ENCODE measurements at regions not wholly inside any gene's neighbourhood (a gene's known extent, or its start where the extent isn't known, plus 50 kb on each side); places are given as distances from the start of the nearest gene placed in this dataset.

DNA sequence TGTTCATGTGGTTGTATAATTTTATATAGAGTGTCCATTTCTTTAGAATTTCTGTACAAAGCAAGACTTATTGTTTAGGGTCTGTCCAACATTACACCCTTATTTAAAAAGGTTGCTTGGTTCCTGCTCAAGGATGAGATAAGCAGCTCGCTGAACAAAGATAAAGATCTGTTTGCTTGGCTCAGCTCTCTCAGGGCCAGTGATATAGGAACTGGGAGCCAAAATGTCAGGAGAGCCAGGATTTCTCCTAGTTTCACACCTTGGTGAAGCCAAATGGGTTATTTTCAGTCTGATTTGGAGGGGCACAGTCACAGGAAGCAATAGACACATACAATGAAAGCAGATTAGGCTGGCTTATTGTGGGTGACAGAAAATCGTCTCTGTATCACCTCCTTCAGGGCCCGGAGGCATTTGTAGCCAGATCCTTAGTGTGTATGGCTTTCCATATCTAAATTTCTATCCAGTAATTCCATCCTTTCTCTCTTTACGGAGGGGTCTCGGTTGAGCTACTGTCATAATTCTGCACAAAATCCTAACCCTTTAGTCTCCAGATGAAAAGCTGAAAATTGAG is 396.4 kb downstream of the TMEM232 start:
- H3K4me3 ChIP-seq (replicated peaks; ENCODE audit: insufficient read depth, low read length), result no peak overlapping the region
- TF ChIP-seq, protein P1, sequence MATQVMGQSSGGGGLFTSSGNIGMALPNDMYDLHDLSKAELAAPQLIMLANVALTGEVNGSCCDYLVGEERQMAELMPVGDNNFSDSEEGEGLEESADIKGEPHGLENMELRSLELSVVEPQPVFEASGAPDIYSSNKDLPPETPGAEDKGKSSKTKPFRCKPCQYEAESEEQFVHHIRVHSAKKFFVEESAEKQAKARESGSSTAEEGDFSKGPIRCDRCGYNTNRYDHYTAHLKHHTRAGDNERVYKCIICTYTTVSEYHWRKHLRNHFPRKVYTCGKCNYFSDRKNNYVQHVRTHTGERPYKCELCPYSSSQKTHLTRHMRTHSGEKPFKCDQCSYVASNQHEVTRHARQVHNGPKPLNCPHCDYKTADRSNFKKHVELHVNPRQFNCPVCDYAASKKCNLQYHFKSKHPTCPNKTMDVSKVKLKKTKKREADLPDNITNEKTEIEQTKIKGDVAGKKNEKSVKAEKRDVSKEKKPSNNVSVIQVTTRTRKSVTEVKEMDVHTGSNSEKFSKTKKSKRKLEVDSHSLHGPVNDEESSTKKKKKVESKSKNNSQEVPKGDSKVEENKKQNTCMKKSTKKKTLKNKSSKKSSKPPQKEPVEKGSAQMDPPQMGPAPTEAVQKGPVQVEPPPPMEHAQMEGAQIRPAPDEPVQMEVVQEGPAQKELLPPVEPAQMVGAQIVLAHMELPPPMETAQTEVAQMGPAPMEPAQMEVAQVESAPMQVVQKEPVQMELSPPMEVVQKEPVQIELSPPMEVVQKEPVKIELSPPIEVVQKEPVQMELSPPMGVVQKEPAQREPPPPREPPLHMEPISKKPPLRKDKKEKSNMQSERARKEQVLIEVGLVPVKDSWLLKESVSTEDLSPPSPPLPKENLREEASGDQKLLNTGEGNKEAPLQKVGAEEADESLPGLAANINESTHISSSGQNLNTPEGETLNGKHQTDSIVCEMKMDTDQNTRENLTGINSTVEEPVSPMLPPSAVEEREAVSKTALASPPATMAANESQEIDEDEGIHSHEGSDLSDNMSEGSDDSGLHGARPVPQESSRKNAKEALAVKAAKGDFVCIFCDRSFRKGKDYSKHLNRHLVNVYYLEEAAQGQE (IDR thresholded peaks at IDR 0.05; ENCODE audit: insufficient replicate concordance, low read depth), result no peak
- TF ChIP-seq SPI1 (IDR thresholded peaks at IDR 0.05; ENCODE audit: borderline replicate concordance, low read depth), result no peak
- TF ChIP-seq POLR2AphosphoS5 (IDR thresholded peaks at IDR 0.05; ENCODE audit: low read depth), result no peak
- TF ChIP-seq GABPA (IDR thresholded peaks at IDR 0.05; ENCODE audit: low read depth), result no peak
- TF ChIP-seq, protein P2, sequence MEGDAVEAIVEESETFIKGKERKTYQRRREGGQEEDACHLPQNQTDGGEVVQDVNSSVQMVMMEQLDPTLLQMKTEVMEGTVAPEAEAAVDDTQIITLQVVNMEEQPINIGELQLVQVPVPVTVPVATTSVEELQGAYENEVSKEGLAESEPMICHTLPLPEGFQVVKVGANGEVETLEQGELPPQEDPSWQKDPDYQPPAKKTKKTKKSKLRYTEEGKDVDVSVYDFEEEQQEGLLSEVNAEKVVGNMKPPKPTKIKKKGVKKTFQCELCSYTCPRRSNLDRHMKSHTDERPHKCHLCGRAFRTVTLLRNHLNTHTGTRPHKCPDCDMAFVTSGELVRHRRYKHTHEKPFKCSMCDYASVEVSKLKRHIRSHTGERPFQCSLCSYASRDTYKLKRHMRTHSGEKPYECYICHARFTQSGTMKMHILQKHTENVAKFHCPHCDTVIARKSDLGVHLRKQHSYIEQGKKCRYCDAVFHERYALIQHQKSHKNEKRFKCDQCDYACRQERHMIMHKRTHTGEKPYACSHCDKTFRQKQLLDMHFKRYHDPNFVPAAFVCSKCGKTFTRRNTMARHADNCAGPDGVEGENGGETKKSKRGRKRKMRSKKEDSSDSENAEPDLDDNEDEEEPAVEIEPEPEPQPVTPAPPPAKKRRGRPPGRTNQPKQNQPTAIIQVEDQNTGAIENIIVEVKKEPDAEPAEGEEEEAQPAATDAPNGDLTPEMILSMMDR (IDR thresholded peaks at IDR 0.05; ENCODE audit: insufficient read depth, low read length), result no peak
- H3K27ac ChIP-seq (replicated peaks), result no peak overlapping the region
- DNase-seq (ENCODE audit: low read depth in 1 of 2, low spot score in 1 of 2), result no peak
- no peaks in the 10 kb centered on the region for H3K27me3 ChIP-seq (ENCODE audit: insufficient read depth, poor library complexity, severe bottlenecking)

DNA sequence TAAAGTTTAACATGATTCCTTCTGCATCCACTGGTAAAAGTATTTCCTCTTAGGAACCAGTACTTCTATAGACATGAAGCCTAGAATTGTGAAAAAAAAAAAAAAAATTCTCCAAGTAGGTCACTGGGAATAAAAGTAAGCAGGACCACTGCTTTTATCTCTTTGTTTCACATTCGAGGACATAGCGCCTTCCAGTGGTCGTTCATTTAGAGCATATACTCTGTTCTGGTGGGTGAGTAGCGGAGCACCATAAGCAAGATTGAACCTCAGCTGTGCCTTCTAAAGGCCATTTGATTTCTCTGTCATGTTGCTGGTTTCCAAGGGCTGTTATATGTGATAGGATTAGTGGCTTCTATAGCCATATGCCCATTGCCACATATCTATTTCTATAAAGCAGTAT is 393.1 kb downstream of the TMEM232 start:
- TF ChIP-seq, protein P2 (IDR thresholded peaks at IDR 0.05; ENCODE audit: insufficient read depth, low read length), result no peak
- TF ChIP-seq SPI1 (IDR thresholded peaks at IDR 0.05; ENCODE audit: borderline replicate concordance, low read depth), result no peak
- DNase-seq (ENCODE audit: low read depth in 1 of 2, low spot score in 1 of 2), result no peak

DNA sequence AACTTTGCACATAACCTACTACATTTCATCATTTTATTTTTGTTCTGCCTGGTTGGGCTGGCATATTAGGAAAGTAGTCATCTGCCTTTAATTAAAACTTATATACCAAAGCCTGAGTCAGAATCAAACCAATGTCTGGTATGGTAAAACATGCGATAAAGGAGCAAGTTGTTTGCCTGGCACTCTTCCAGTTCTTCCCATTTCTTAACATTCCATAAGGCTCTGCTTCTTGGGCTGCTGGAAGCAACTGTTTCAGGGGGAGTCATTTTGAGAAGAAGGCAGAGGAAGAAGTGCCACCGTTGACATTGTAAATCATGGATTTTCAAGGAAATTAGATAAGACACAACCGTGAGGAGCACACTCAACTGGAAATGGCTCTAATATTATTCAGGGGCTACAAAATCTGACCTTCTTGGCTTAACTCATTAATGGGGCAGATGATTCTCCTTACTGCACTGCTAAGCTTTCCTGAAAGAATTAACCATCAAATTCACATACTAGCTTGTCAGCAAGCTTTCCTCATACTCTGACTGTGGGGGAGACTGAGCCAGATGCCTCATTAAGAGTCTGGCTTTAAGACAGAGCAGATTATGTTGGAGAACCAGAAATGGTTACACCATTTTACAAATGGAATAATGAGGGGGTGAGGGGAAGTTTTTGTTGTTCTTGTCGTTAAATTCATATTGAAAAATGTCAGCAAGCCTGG is 391.0 kb downstream of the TMEM232 start:
- DNase-seq (ENCODE audit: low read depth in 1 of 2, low spot score in 1 of 2), result no peak
- TF ChIP-seq GABPA (IDR thresholded peaks at IDR 0.05; ENCODE audit: low read depth) (no peak), POLR2AphosphoS5 (IDR thresholded peaks at IDR 0.05; ENCODE audit: low read depth) (no peak), SPI1 (IDR thresholded peaks at IDR 0.05; ENCODE audit: borderline replicate concordance, low read depth) (no peak)
- TF ChIP-seq, protein P1 (IDR thresholded peaks at IDR 0.05; ENCODE audit: insufficient replicate concordance, low read depth), result no peak
- Histone ChIP-seq H3K27ac (replicated peaks) (no peak overlapping the region), H3K27me3 (ENCODE audit: insufficient read depth, poor library complexity, severe bottlenecking) (no peaks in the 10 kb centered on the region), H3K4me3 (replicated peaks; ENCODE audit: insufficient read depth, low read length) (no peak overlapping the region)

More for the DNA sequence above, 393.1 kb downstream of the TMEM232 start:
- no peak overlapping the region for H3K27ac ChIP-seq (replicated peaks)
- H3K27me3 ChIP-seq (ENCODE audit: insufficient read depth, poor library complexity, severe bottlenecking), result no peaks in the 10 kb centered on the region
- H3K4me3 ChIP-seq (replicated peaks; ENCODE audit: insufficient read depth, low read length), result no peak overlapping the region

DNA sequence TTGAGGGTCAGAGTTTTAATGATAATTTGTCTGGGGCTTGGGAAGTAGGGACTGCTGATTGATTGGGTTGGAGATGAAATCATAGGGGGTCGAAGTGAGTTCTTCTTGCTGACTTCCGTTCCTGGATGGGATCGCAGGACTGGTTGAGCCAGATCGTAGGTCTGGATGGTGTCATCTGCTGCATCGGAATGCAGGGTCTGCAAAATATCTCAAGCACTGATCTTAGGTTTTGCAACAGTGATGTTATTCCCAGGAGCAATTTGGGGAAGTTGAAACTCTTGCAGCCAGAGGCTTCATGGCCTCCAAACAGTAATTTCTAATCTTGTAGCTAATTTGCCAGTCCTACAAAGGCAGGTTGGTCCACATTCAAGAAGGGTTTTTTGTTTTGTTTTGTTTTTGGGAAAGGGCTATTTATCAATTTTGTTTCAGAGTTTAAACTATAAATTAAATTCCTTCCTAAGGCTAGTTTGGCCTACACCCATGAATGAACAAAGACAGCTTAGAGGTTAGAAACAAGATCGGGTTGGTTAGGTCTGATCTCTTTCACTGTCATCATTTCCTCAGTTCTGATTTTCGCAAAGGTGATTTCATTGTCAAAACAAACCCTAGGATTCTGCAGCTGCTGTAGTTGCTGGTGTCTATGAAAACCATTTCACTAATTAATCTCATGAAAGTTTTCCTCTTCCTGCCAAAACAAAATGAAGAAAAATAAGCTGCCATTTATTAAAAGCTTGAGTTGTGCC is 388.0 kb downstream of the TMEM232 start:
- no peaks in the 10 kb centered on the region for H3K27me3 ChIP-seq (ENCODE audit: insufficient read depth, poor library complexity, severe bottlenecking)
- H3K4me3 ChIP-seq (replicated peaks; ENCODE audit: insufficient read depth, low read length), result no peak overlapping the region
- H3K27ac ChIP-seq (replicated peaks), result no peak overlapping the region
- DNase-seq (ENCODE audit: low read depth in 1 of 2, low spot score in 1 of 2), result no peak
- TF ChIP-seq GABPA (IDR thresholded peaks at IDR 0.05; ENCODE audit: low read depth), result no peak
- TF ChIP-seq, protein P1 (IDR thresholded peaks at IDR 0.05; ENCODE audit: insufficient replicate concordance, low read depth), result no peak
- no peak for TF ChIP-seq POLR2AphosphoS5 (IDR thresholded peaks at IDR 0.05; ENCODE audit: low read depth)
- TF ChIP-seq SPI1 (IDR thresholded peaks at IDR 0.05; ENCODE audit: borderline replicate concordance, low read depth), result no peak
- TF ChIP-seq, protein P2 (IDR thresholded peaks at IDR 0.05; ENCODE audit: insufficient read depth, low read length), result no peak
